GM23338 (cell line): ENCODE measurements at regions not wholly inside any gene's neighbourhood (a gene's known extent, or its start where the extent isn't known, plus 50 kb on each side); places are given as distances from the start of the nearest gene placed in this dataset.

Experiments used
- CREB1 ChIP-seq: fragments of 250-450 bp; sonication (Bioruptor Pico); IDR thresholded peaks from 2 replicates; pipeline ENCODE4 v1.5.0; 2020; ENCODE audit warnings: low read depth, mild to moderate bottlenecking, moderate library complexity
- EZH2 ChIP-seq: fragments of 200-600 bp; sonication (generic); IDR thresholded peaks from one replicate; pipeline ENCODE4 v1.8.0; 2017; ENCODE audit warnings: antibody characterized with exemption, mild to moderate bottlenecking, low read depth; ENCODE audit not compliant: unreplicated experiment
- TF ChIP-seq, protein P1 (sequence below), 2 experiments: fragments of 200-600 bp in 1 of 2; sonication (generic) in 1 of 2; conservative IDR thresholded peaks; 2 replicates each; pipeline versions ENCODE4 v1.5.1 to v1.6.1; 2016 to 2017; ENCODE audit warnings: antibody characterized with exemption in 2 of 2, low read depth in 2 of 2, mild to moderate bottlenecking in 2 of 2, moderate library complexity in 1 of 2

DNA sequence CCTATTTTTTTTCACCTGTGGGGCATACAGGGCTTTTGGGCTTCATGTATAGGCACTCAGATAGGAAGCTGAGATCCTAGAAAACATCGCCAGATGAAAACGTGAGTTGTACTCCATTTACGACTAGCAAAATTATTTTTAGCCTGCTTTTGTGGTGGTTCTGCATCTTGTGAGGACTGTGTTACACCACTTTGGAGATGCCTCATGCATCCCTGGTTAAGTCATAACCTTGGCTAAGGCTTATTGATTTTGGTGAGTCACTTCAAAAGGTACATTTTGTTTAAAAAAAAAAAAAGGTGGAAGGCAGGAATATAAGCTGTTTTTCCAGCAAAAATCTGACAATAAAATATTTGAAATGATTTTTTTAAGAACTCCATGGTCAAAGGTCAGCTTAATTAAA lies 101.8 kb upstream of the OLFM3 start:
- TF ChIP-seq, protein P1, sequence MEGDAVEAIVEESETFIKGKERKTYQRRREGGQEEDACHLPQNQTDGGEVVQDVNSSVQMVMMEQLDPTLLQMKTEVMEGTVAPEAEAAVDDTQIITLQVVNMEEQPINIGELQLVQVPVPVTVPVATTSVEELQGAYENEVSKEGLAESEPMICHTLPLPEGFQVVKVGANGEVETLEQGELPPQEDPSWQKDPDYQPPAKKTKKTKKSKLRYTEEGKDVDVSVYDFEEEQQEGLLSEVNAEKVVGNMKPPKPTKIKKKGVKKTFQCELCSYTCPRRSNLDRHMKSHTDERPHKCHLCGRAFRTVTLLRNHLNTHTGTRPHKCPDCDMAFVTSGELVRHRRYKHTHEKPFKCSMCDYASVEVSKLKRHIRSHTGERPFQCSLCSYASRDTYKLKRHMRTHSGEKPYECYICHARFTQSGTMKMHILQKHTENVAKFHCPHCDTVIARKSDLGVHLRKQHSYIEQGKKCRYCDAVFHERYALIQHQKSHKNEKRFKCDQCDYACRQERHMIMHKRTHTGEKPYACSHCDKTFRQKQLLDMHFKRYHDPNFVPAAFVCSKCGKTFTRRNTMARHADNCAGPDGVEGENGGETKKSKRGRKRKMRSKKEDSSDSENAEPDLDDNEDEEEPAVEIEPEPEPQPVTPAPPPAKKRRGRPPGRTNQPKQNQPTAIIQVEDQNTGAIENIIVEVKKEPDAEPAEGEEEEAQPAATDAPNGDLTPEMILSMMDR (conservative IDR thresholded peaks at IDR 0.05; ENCODE audit: low read depth in 2 of 2) = no peak
- TF ChIP-seq EZH2 (no peak), CREB1 (no peak)
